CD4-positive, alpha-beta T cell treated with Interleukin-2 at 100 ng/mL for 4 hours (primary cell): ENCODE measurements at regions not wholly inside any gene's neighbourhood (a gene's known extent, or its start where the extent isn't known, plus 50 kb on each side); places are given as distances from the start of the nearest gene placed in this dataset.
"Not testable (repeated sequence)": the region's sequence is repeated elsewhere in the genome, so short reads cannot be mapped to it uniquely, and the experiment has no call there.

Experiments
- DNase-seq: peaks from one replicate; pipeline ENCODE4 v3.0.0-alpha.2; 2020; ENCODE audit warnings: low spot score

DNA sequence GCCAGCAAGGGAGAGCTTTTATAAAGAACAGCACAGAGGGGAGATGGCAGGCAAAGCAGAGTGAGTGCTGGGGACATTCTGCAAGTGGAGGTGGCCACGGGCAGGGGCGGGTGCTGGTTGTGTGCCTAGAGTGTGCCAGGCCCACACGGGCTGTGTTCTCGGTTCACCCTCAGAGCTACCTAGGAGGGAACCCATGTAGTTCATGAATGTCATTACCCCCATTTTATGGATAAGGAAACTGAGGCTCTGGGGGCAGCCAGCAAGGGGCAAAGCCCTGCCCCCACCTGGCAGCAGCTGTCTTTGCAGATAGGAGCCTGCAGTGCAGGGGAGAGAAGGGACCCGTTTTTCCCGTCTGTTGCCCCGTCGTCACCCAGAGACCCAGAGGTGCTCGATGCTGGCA, 85.2 kb upstream of the NCOR2 start:
- DNase-seq, result no peak

DNA sequence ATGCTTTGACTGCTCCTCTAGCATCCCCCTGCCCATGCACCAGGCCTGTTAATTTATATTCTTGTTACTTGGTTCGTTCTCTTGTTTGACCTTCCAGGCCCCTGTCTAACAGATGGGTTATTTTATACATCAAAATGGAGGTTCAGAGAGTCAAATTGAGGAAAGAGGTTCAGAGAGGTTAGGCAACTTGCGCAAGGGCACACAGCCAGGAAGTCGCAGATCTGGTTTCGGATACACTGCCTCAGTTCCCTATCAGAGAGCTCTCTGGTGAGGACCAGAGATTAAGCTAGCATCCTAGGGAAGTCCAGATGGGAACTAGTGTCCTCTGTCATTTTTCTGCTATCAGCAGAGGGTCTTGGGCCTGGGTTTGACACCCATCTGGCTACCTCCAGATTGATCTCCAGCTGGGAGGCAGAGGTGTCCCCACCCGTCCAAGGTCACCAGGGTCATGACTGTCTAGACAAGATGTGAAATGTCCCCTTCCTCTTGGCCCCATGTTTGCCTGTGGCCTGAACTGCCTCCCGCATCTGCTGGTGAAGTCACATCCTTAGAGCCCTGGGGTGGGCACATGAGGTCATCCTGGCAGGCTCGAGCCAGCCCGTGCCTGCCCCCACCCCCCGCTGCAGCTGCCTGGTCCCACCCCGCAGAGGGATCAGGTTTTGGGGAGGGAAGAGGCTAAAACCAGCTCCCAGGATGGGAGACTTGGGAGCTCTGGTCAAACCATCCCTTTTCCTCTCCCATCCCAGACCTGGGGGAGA, 84.3 kb upstream of the NCOR2 start:
- no peak for DNase-seq

DNA sequence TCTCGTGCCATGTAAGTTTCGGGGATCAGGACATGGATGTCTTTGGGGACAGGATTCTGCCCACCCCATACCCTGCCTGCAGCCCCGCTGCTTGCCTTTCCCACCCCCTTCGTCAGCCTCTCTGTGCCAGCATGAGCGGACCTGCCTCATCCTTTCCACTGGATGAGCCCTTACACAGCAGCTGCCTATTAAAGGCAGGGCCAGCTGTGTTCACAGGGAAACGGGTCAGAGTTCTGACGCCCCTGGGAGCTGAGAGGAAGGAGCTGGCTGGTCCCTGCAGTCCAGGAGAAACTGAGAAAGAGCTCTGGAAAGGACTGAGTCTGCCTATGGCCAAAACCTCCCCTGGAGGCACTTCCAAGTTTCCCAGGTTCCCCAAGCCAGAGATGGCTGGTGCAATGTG, 83.5 kb upstream of the NCOR2 start:
- DNase-seq, result no peak

DNA sequence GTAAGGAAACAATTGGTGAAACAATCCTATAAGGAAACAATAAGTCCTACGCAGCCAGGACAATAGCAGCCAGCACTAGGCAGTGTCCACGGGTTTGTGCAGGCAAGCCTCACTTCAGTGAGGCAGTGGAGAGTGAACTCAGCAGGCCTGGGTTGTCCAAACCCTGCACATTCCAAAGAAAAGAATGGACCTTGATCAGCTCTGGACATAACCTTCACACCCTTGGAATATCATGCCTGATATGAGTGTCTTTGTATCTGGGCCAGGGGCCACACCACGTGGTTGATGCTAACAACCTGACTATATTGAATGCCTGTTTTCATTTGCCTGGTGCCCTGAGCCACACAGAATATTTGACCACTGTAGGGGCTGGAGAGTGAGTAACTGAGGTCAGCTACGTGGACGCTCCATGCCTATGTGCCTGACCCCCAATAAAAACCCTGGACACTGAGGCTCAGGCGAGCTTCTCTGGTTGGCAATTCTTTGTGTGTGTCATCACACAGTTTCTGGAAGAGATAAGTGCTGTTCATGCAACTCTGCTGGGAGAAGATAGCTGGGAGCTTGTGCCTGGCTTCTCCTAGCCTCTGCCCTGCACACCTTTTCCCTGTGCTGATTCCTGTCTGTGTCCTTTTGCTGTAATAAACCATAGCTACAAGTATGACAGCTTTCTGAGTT, 81.4 kb upstream of the NCOR2 start:
- no peak for DNase-seq

DNA sequence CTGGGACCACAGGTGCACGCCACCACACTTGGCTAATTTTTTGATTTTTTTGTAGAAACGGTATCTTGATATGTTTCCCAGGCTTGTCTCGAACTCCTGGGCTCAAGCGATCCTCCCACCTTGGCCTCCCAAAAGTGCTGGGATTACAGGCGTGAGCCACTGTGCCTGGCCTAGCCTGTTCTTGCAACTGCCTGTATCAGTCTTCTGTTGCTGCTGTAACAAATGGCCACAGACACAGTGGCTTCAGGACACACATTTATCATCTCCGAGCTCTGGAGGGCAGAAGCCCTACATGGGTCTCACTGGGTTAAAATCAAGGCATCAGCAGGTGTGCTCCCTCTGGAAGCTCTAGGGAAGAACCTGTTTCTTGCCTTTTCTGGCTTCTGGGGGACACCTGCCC, 79.9 kb upstream of the NCOR2 start:
- no peak for DNase-seq

DNA sequence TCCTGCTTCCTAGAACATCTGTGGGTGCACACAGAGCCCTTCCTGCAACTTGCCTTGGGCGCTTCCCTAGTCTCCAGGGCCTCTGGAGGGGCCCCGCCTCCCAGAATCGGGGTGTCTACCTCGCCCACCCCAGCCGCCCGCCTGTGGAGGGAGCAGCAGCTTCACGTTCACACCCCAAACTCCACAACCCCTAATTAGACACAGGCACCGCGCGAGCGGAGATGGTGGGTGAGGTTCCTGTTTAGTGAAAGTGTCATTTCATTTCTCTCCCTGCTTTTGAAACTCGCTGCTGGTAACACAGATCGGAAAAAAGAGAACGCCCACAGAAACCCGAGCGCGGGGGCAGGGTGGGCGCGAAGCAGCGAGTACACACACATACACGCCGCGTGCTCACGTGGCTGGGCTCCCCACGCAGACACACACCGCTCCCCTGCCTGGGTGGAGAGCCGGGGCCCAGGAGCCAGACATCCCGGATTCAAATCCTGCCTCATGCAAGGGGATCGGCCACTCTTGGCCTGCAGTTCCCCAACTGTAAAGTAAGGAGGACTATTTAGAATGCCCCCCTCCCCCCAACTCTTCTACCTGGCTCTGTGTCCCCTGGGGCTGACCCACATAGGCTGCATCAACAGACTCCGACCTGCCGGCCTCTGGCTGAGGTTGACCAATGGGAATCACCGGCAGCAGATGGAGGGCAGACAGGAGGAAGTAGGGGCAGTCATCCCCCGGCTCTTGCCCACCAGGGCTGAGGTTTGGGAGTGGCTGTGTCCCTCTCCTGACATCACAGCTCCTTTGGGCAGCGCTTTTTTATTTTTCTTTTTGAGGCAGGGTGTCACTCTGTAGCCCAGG, 79.2 kb upstream of the NCOR2 start:
- no peak for DNase-seq

DNA sequence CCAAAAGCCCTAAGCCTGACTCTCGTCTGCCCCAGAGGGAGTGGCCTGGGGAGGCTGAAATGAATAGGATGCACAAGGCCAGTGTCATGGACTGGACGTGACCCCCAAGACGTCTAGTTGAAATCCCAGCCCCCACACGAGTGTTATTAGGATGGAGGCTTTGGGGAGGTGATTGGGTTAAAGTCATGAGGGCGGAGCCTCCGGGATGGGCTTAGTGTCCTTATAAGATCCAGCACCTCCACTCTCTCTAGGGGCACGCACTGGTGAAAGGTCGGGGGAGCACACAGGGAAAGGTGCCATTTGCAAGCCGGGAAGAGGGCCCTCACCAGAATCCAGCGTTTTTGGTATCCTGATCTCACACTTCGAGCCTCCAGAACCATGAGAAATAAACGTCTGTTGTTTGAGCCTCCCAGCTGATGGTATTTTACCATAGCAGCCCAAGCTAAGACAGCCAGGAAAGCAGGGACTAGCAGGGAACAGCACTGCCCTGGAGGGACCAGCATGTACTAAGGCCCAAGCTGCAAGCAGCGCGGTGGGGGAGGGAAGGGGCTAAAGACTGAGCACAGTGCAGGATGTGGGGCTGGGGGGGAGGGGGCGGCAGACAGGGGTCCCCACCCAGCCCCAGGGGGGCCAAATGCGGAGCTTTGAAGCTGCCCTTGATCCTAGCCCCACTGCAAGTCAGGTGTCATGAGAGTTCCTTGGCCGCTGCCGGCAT, 78.3 kb upstream of the NCOR2 start:
- DNase-seq, result no peak

DNA sequence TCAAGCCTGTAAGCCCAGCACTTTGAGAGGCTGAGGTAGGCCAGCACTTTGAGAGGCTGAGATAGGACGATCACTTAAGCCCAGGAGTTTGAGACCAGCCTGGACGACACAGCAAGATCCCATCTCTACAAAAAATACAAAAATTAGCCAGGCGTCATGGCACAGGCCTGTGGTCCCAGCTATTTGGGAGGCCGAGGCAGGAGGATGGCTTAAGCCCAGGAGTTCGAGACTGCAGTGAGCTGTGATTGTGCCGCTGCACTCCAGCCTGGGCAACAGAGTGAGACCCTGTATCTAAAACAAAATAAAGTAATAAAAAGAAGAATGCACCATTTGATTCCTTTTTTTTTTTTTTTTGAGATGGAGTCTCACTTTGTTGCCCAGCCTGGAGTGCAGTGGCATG, 76.4 kb upstream of the NCOR2 start:
- DNase-seq, result not testable (repeated sequence)

DNA sequence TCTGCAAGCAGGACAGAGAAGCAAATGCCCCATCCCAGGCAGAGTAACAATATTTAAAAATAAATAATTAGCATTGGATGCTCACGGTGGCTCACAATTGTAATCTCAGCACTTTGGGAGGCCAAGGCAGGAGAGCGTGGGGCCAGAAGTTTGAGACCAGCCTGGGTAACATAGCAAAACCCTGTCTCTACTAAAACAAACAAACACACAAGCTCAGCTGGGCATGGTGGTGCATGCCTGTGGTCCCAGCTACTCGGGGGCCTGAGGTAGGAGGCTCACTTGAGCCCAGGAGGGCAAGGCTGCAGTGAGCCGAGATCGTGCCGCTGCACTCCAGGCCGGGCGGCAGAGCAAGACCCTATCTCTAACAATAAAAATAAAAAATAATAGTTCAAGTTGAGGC, 74.7 kb upstream of the NCOR2 start:
- DNase-seq, result no peak

DNA sequence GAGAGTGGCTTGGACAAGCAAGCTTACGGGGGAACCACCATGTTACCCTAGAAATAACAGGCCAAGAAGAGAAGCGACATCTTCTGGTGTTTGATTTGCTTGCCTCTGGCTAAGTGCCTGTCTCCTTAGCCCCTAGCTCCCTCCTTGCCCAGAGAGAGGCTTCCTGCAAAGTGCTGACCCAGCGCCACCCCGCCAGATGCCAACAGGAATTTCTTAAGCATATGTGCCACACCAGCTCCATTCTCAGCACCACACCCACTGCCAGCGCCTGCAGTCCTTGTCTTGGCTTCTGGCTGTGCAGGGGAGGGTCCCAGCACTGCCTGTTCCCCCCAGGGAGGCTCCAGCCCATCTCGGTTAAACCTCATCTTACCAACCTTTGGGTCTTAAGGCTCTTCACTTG, 74.2 kb upstream of the NCOR2 start:
- no peak for DNase-seq

DNA sequence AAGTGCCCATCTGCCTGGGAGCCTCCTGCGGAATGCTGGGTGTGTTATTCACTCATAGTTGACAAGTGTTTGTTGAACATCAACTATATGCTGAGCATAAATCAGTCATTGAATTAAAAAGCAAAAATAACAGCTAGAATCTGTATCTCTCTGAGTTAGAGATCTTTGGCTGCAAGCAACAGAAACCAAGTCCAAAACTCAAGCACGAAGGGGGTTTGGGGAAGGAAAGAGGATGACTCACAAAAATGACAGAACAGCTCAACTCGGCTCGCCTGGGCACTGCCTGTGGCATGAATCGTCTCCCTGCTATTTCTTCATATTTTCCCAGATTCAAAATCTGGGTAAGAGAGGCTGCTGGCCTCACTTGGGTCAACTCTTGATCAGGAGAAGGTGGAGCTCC, 72.6 kb upstream of the NCOR2 start:
- no peak for DNase-seq

DNA sequence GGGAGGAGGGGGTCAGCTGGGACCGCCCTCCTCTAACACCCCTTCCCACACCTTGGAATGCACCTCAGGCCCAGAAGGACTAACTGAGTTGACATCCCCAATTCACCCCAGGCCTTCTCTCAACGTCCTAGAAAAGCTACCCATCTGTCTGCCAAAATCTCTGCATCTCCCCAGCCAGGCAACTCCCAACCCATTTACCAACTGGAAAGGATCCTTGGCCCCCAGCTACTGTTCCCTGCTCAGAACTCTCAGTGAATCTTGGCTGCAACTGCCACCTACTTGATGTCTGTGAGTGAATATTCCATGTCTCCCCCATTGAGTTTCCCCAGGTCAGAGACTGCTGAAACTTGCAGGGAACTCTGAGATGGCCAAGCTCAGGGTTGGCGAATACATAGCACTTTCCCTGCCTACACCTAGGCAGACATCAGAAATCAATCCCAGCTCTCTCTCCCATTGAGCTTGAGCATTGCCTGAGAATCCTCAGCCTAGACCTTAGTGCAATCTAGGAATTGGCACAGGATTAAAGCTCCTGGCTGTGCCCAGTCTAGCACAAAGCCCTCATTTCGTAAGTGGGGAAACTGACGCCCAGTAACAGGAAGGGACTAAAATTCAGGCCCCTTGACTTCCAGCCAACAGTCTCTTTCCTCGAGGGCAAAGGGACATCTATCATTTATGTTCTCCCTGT, 71.9 kb upstream of the NCOR2 start:
- DNase-seq, result no peak

DNA sequence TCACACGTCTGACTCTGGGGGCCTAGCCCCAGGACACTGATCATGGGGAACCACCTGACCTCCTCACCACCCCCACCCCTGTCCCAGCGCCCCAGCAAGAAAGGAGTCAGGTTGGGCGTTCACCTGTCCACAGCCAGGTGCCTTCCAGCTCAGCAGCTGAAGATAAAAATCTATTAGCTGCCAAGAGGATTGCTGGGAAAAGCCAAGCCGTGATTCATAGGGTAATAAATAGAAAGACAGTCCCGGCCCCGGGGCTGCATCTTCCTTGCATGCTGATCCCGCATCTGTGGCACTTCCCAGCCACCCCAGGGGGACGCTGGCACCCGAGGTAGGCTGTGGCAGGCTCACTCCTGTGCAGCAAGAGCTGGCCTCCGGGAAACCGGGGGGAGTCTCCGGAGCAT, 70.2 kb upstream of the NCOR2 start:
- no peak for DNase-seq

DNA sequence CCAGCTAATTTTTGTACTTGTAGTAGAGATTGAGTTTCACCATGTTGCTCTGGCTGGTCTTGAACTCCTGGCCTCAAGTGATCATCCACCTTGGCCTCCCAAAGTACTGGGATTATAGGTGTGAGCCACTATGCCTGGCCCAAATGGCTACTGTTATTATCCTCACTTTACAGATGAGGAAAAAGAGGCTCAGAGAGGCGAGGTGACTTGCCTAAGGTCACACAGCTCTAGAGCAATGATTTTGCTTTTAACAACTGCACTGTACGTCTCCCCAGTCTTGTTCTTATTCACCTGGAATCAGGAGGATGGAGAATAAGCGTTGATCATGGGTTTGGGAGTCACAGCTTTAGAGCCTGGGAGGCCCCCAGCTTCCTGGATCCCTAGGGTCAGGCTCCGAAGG, 69.8 kb upstream of the NCOR2 start:
- DNase-seq, result no peak

DNA sequence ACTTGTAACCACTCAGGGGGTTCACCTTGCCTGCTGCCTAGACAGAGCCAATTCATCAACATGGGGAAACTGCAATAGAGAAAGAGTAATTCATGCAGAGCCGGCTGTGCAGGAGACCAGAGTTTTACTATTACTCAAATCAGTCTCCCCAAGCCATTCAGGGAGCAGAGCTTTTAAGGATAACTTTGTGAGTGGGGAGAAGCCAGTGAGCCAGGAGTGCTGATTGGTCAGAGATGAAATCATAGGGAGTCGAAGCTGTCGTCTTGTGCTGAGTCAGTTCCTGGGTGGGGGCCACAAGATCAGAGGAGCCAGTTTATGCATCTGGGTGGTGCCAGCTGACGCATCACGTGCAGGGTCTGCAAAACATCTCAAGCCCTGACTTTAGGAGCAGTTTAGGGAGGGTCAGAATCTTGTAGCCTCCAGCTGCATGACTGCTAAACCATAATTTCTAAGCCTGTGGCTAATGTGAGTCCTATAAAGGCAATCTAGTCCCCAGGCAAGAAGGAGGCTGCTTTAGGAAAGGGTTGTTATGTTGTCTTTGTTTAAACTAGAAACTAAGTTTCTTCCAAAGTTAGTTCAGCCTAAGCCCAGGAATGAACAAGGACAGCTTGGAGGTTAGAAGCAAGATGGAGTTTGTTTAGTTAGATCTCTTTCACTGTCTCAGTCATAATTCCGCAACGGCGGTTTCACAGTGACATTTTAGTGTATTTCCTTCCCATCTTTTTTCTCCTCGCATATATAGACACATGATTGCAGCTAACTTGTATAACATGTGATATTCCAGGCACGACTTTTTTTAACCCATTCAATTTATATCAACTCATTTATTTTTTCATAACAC, 68.9 kb upstream of the NCOR2 start:
- peak; percentile 72 for DNase-seq

DNA sequence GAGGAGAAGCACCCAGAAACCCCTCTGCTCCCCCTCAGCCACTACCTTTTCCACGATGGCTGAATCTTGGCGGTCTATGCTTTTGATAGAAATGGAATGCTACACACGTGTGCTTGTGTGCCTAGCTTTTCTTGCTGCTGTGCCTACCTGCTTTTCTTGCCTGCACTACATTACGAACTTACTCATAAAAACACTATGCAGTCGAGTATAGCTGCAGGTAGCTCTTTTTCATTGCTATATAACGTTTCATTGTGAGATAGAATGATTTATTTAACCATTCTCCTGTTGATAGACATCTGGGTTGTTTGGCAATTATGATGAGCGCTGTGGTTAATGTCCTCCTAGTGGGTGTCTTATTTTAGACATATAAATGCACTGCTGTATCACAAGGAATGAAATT, 67.9 kb upstream of the NCOR2 start:
- DNase-seq, result no peak

DNA sequence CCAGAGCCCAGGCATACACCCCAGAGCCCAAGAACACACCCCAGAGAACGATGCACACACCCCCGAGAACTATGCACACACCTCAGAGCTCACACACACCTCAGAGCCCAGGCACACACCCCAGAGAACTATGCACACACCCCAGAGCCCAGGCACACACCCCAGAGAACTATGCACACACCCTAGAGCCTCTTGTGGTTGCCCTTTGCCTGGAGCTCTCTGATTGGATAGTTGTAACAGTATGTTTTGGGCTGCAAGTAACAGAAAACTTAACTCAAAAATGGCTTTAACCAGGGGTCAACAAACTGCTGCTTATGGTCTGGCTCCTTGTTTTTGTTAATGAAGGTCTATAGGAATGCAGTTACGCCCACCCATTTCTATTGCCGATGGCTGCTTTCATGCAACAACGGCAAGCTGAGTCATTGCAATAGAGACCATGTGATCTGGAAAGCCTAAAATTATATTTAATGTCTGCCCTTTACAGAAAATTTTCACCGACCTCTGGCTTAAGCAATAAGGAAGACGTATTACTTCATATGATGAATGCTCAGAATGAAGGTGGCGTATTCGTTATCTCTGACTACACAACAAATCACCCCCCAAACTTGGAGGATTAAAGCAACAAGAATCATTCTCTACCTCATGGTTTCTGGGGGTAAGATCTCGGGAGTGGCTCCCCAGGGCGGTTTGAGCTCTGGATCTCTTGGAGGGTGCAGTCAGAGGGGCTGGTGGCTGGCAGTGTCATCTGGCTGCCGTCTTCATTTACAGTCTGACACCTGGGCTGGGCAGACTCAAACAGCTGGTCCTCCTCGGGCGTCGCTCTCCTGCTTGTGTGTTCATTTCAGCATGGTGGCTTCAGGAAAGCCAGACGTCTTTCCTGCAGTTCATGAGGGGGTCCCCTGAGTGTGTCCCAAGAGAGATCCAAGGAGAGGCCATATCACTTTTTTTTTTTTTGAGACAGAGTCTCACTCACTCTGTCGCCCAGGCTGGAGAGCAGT, 66.3 kb upstream of the NCOR2 start:
- DNase-seq, result no peak

DNA sequence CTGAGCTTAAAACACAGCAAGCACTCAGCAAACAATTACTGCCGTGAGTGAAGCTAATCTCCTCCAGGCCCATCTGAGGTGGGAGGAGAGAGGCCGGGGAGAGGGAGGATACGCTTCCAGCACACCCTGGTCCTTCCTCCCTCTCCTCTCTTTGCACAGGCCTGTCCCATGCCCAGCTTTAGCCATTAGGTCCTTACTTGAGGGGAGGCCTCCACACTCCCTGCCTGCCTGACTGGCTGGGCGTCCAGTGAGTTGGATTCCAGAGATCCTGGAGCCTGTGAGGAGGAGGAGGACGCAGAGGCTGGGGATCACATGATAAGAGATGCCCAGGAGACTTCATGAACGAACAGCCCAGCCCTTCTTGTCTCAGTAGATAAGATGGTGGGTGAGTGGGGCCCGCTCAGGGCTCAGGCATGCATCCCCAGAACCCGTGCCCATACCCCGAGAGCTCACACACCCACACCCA, 65.1 kb upstream of the NCOR2 start:
- DNase-seq, result no peak

DNA sequence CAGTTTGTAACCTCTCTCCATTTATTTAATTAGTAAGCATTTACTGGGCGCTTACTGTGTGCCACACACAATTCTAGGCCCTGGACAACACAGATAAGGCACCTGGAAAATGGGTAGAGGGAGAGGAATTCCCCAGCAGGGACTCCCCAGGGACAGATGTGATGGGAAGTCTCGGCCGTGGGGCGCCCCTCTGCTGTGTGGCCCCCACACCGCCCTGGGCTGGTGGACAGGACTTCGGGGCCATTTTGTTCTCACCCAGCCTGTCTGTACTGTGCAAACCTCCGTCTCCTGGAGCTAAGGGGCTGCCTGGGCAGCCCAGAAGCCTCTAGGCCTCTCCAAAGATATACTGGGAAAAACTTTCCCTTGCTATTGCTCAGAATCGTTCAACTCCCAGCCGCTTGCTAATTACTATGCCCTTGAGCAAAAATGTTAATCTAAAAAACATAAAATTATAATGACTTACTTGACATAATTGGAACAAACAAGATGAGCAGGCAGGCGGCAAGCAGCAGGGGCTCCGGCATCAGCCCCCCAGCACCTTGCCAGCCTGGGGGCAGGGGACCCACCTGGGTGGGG, 64.4 kb upstream of the NCOR2 start:
- DNase-seq, result no peak
